ENCODE measurements at regions not wholly inside any gene's neighbourhood (a gene's known extent, or its start where the extent isn't known, plus 50 kb on each side); places are given as distances from the start of the nearest gene placed in this dataset.

- no peak for DNase-seq
Observed at GRCh38 chr2:222058819-222059445, 239.9 kb downstream of the PAX3 start.

- peak; percentile 35 for DNase-seq
Observed at GRCh38 chr2:222057347-222058073, 241.3 kb downstream of the PAX3 start.

- DNase-seq = no peak
Observed at GRCh38 chr2:222055328-222055727, 243.5 kb downstream of the PAX3 start.

GRCh38 chr2:222054813-222055212 is 244.0 kb downstream of the PAX3 start:
- no peak for DNase-seq

- DNase-seq = peak; percentile 11
Observed at GRCh38 chr2:222052934-222053367, 245.8 kb downstream of the PAX3 start.

GRCh38 chr2:222050981-222051380 is 247.8 kb downstream of the PAX3 start:
- DNase-seq = no peak

GRCh38 chr2:222049946-222050345 is 248.9 kb downstream of the PAX3 start:
- no peak for DNase-seq

- no peak for DNase-seq
Observed at GRCh38 chr2:222043897-222044296, 254.9 kb downstream of the PAX3 start.

- DNase-seq = no peak
Observed at GRCh38 chr2:222042666-222043065, 256.1 kb downstream of the PAX3 start.

GRCh38 chr2:222040333-222040732 is 258.5 kb downstream of the PAX3 start:
- no peak for DNase-seq

- no peak for DNase-seq
Observed at GRCh38 chr2:222039821-222040220, 259.0 kb downstream of the PAX3 start.

- peak; percentile 28 for DNase-seq
Observed at GRCh38 chr2:222038067-222038802, 260.6 kb downstream of the PAX3 start.

GRCh38 chr2:222037211-222037610 is 261.6 kb downstream of the PAX3 start:
- DNase-seq = no peak

GRCh38 chr2:222034058-222034457 is 264.7 kb downstream of the PAX3 start:
- DNase-seq = no peak

- no peak for DNase-seq
Observed at GRCh38 chr2:222033541-222033940, 265.3 kb downstream of the PAX3 start.

- no peak for DNase-seq
Observed at GRCh38 chr2:222025881-222026271, 272.9 kb downstream of the PAX3 start.

- peak; percentile 47 for DNase-seq
Observed at GRCh38 chr2:222024932-222025880, 273.6 kb downstream of the PAX3 start.

GRCh38 chr2:222017252-222017850 is 281.4 kb downstream of the PAX3 start:
- DNase-seq = no peak

- no peak for DNase-seq
Observed at GRCh38 chr2:222013889-222014288, 284.9 kb downstream of the PAX3 start.

- DNase-seq = no peak
Observed at GRCh38 chr2:222000326-222000725, 298.5 kb downstream of the PAX3 start.

- peak; percentile 54 for DNase-seq
Observed at GRCh38 chr2:221999717-222000116, 299.1 kb downstream of the PAX3 start.

- peak; percentile 93 for DNase-seq
Observed at GRCh38 chr2:221999166-221999565, 299.6 kb downstream of the PAX3 start.
